ENCODE measurements at regions not wholly inside any gene's neighbourhood (a gene's known extent, or its start where the extent isn't known, plus 50 kb on each side); places are given as distances from the start of the nearest gene placed in this dataset.

GRCh38 chr13:89704040-89704439 lies 1643.4 kb upstream of the MIR17HG start:
- intact Hi-C loops (cut with DNase I), result no loop called here
- DNase-seq (no peak), ATAC-seq (ENCODE audit: poor library complexity) (no peak)

GRCh38 chr13:89708013-89708412 lies 1639.5 kb upstream of the MIR17HG start:
- no peak for ATAC-seq (ENCODE audit: poor library complexity)
- intact Hi-C loops (cut with DNase I), result no loop called here
- no peak for DNase-seq

DNA sequence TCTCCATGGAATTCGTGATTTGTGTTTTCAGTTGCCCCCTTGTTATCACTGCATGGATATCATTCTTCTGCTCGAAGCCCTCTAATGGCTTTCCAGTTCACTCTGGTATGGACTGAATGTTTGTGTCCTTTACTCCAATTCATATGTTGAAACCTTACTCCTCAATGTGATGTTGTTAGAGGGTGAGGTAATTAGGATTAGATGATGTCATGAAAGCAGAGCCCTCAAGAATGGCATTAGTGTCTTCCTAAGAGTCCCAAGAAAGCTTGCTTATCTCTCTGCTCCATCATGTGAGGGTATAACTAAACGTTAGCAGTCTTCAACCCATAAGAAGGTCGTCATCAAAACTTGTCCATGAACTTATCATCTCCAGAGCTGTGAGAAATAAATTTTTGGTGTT lies 1626.3 kb upstream of the MIR17HG start:
- DNase-seq (no peak), ATAC-seq (ENCODE audit: poor library complexity) (no peak)
- intact Hi-C loops (cut with DNase I), result no loop called here

DNA sequence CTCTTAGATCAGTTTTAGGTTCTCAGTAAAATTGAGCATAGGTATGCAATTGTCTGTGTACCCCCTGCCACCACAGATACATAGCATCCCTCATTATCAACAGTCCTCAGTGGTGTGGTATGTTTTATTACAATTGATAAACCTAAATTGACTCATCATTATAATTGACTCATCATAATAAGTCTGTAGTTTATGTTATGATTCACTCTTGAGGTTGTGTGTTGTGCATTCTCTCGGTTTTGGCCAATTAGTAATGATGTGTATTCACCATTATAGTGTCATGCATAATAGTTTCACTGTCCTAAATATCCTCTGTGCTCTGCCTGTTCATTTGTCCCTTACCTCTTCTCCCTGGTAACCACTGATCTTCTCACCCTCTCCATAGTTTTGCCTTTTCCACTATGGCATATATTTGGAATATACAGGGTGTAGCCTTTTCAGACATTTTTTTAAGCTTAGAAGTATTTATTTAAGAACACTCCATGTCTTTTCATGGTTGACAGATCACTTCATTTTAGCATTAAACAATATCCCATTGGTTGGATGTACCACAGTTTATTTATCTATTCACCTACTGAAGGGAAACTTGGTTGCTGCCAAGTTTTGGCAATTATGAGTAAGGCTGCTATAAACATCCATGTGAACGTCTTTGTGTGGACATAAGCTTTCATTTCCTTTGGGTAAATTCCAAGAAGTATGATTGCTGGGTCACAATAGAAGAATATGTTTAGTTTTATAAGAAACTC lies 1620.6 kb upstream of the MIR17HG start:
- no peak for ATAC-seq (ENCODE audit: poor library complexity)
- intact Hi-C loops (cut with DNase I), result no loop called here
- no peak for DNase-seq

GRCh38 chr13:89733829-89734228 lies 1613.7 kb upstream of the MIR17HG start:
- ATAC-seq (ENCODE audit: poor library complexity) (no peak), DNase-seq (no peak)
- intact Hi-C loops (cut with DNase I), result no loop called here

DNA sequence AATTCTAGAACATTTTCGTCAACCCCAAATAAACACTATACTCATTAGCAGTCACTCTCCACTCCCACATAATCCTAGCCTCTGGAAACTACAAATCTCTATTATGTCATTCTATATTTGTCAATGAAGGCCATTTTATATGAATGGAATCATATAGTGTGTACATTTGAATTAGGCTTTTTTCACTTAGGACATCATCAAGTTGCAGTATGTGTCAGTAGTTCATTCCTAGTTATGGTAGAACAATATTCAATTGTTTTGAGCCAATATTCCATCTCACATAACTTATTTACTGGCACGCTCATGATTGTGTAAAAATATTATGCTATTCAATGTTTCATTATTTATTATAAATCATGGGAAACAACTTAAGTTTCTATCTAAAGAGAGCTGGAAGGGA lies 1610.4 kb upstream of the MIR17HG start:
- ATAC-seq (ENCODE audit: poor library complexity) (no peak), DNase-seq (no peak)
- intact Hi-C loops (cut with DNase I), result no loop called here

DNA sequence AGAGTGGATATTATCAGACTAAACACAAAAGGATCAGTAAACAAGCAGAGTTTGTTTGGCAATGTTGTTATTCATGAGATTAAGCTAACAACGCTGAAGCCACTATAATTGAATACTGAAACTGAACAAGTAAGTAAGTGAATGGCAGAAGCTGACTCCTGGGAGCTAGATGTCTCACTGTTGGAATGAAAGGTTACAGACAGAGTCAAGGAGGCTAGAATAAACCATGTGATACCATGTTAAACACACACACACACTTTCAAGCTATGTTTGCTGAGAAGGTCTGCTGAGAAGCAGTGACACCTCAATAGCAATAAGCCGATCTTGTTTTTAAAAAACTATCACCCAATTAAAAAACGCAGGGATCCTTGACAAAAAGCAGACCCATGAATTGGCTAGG lies 1609.4 kb upstream of the MIR17HG start:
- no peak for ATAC-seq (ENCODE audit: poor library complexity)
- no peak for DNase-seq
- intact Hi-C loops (cut with DNase I), result no loop called here

- DNase-seq, result no peak
- intact Hi-C loops (cut with DNase I), result no loop called here
- peak; percentile 56 for ATAC-seq (ENCODE audit: poor library complexity)
Observed at GRCh38 chr13:89740994-89741685, 1606.3 kb upstream of the MIR17HG start.

- intact Hi-C loops (cut with DNase I), result no loop called here
- DNase-seq (no peak), ATAC-seq (ENCODE audit: poor library complexity) (no peak)
Observed at GRCh38 chr13:89746554-89746953, 1600.9 kb upstream of the MIR17HG start.

- intact Hi-C loops (cut with DNase I), result no loop called here
- ATAC-seq (ENCODE audit: poor library complexity) (no peak), DNase-seq (no peak)
Observed at GRCh38 chr13:89748716-89749115, 1598.8 kb upstream of the MIR17HG start.

- intact Hi-C loops (cut with DNase I), result no loop called here
- DNase-seq (no peak), ATAC-seq (ENCODE audit: poor library complexity) (no peak)
Observed at GRCh38 chr13:89749888-89750287, 1597.6 kb upstream of the MIR17HG start.

DNA sequence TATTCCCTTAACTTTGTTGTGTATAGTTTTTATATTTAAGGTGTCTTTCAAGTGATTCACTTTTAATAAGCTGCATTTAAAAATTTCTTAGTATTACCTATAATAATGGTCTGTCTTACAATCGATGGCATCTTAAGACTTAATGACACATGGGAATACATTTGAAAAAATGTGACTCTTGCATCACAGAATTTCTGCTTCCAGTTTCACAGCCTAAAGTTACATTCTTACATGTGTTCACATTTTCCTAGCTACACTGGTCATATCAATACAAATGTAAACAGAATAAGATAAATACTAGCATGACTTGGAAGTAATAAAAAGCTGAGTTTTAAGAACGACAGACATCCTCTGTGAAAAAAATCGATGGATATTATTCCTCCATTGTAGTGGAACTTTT lies 1597.1 kb upstream of the MIR17HG start:
- no peak for DNase-seq
- intact Hi-C loops (cut with DNase I), result no loop called here
- no peak for ATAC-seq (ENCODE audit: poor library complexity)

GRCh38 chr13:89751432-89751930 lies 1596.0 kb upstream of the MIR17HG start:
- ATAC-seq (ENCODE audit: poor library complexity) (no peak), DNase-seq (no peak)
- intact Hi-C loops (cut with DNase I), result no loop called here

GRCh38 chr13:89752394-89752793 lies 1595.1 kb upstream of the MIR17HG start:
- DNase-seq (no peak), ATAC-seq (ENCODE audit: poor library complexity) (no peak)
- intact Hi-C loops (cut with DNase I), result no loop called here

DNA sequence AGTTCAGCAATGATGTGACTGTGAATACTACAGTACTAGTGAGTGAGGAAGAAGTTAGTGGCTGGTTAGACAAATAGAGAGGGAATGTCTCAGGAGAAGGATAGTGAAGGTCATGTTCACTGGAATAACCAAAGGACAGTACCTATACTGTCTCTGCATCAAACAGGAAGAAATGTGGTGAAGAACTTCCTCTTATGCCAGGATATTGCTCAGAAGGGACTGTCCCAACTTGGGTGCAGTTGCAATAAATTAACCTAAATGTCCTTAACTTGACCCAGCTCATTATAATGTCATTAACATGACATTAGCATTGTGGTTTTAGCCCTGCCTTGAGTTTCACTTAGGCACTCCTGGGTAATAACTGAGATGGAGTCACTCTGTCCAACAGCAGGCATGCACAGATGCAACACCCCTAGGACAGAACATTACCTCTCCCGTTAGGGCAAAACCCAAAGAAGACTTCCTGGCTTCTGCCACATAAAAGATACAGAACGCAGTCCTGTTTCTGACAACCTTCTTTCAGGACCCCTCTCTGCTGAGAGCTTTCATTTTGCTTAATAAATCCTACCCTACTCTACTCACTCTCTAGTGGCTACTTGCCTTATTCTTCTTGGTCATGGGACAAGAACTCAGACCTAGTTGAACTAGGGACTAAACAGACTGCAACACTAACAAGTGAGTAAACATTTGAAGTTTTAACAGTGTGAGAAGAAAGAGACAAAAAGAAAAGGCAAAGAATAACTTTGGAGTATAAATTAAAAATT lies 1591.6 kb upstream of the MIR17HG start:
- DNase-seq (no peak), ATAC-seq (ENCODE audit: poor library complexity) (no peak)
- intact Hi-C loops (cut with DNase I), result no loop called here

- DNase-seq (no peak), ATAC-seq (ENCODE audit: poor library complexity) (no peak)
- intact Hi-C loops (cut with DNase I), result no loop called here
Observed at GRCh38 chr13:89763005-89763404, 1584.5 kb upstream of the MIR17HG start.

DNA sequence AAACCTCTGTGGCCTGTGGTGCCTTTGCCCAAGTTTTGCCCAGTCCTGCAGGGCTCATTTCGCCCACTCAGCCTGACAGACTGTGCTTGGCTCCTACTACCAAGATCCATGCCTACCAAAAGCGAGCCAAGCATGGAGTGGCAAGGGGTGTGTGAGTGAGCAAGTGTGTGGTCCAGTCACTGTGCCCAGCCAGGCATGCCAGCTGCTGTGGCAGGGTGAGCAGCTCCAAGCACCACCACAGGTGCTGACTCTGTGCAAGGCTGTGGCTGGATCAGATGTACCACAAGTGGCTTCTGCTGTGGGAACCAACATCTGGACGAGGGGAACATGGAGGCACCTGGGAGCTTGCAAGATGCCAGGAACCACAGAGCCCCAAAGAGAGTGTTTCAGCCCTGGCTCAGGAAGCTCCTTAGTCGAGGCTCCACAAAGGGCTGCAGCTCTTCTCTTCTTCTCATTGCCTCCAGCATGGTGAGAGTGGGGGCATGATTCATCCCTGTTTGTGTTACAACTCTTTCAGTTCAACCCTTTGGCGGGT lies 1564.2 kb upstream of the MIR17HG start:
- intact Hi-C loops (cut with DNase I), result no loop called here
- ATAC-seq (ENCODE audit: poor library complexity) (no peak), DNase-seq (peak; percentile 22)

DNA sequence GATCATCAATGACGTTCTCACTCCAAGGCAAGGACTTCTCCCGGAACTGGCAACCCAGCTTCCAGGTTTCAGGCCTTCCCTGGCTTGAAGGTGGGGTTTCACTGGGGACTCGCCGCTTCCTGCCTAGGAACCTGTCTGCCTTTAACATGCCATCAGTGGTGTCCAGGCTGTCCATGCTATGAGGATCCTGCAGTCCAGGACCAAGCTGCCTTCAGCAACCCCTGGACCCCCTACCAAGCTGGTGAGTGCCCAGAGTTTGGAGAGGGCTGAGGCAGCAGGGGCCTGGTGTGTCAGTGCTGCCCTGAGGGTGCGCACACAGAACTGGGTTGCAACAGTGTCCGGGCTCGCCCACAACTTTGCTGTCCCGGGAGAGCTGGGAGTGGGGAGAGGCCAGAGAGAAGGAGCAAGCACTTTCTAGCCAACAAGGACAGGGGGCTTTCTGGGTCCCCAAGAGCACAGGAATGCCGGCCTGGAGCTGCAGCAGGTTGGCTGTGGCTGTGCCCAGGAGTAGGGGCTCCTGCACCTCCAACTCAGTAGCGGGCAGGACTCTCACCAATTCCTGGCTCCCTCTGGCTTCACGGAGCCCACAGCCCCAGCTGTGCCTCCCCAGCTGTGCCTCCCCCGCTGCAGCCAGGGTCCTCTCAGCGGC lies 1563.2 kb upstream of the MIR17HG start:
- DNase-seq (peak; percentile 23), ATAC-seq (ENCODE audit: poor library complexity) (no peak)
- intact Hi-C loops (cut with DNase I), result no loop called here

DNA sequence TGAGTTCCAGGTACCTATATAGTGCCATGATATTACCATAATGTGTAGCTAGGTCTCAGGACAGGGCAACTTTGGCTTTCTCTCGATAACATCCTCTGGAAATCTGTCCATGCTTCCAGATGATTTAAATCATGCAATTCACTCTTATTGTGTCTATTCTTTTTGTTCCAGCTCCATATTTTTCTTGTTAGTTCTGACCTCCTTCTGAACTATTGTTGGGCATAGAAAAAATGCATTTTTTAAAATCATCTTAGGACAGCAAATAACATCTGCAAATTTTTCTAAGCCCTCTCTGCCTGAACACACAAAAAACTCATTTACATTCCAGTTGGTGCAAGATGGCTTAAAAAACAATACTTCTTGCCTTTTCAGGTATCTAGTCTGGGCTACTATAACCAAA lies 1561.0 kb upstream of the MIR17HG start:
- no peak for ATAC-seq (ENCODE audit: poor library complexity)
- intact Hi-C loops (cut with DNase I), result no loop called here
- no peak for DNase-seq

Data from Right ventricle myocardium superior (tissue), 1 donor.